GM19043 (cell line): ENCODE measurements at regions not wholly inside any gene's neighbourhood (a gene's known extent, or its start where the extent isn't known, plus 50 kb on each side); places are given as distances from the start of the nearest gene placed in this dataset.
"Not testable (repeated sequence)": the region's sequence is repeated elsewhere in the genome, so short reads cannot be mapped to it uniquely, and the experiment has no call there.

ENCODE experiments used
- ATAC-seq: cut with Tn5 transposase; IDR thresholded peaks from one replicate; pipeline ENCODE4 v1.9.1; 2021; ENCODE audit warnings: low read depth; ENCODE audit not compliant: unreplicated experiment

GRCh38 chr7:92982928-92983327 is 134.9 kb downstream of the SAMD9 start:
- ATAC-seq = no peak

DNA sequence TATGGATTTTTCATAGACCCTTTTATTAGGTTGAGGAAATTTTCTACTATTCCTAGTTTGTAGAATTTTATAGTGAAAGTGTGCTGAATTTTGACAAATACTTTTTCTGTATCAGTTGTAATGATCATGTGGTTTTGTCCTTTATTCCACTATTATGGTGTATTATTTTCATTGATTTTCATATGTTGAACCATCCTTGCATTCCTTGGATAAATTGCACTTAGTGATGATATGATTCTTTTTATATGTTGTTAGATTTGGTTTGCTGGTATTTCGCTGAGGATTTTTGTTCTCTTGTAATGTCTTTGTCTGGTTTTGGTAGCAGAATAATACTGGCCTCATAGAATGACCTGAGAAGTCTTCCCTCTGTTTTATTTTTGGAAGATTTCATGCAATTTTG is 140.6 kb upstream of the CDK6 start:
- ATAC-seq = no peak

GRCh38 chr7:92973974-92974373 is 137.6 kb upstream of the CDK6 start:
- ATAC-seq = no peak

- no peak for ATAC-seq
Observed at GRCh38 chr7:92973293-92973731, 136.9 kb upstream of the CDK6 start.

DNA sequence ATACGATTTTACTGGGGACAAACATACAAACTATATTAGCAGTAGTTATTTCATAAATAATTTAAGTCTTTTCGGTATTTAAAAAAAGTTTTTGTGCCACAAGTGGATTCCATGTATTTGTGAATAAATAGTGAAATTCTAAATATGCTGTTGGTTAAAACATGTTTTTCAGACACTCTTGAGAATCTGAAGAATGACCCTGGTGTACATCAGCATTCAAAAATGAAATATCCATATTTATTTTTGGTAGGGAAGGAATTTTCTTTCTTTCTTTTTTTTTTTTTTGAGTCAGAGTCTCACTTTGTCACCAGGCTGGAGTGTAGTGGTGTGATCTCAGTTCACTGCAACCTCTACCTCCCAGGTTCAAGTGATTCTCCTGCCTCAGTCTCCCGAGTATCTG is 136.1 kb upstream of the CDK6 start:
- no peak for ATAC-seq

GRCh38 chr7:92969061-92969460 is 132.7 kb upstream of the CDK6 start:
- no peak for ATAC-seq

DNA sequence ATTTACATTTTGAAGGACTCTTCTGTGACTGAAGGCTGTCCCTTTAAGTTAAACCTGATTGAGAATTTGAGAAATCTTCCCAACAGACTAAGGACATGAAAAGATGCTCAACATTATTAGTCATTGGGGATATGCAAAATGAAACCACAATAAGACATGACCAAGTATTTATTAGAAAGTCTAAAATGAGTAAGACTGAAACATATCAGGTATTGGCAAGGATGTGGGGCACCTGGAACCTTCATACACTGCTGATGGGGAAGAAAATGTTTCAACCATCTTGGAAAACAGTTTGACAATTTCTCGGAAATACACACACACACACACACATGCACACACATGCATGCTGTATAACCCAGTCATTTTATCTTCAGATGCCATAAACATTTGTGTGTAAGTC is 132.1 kb upstream of the CDK6 start:
- peak; percentile 55 for ATAC-seq

DNA sequence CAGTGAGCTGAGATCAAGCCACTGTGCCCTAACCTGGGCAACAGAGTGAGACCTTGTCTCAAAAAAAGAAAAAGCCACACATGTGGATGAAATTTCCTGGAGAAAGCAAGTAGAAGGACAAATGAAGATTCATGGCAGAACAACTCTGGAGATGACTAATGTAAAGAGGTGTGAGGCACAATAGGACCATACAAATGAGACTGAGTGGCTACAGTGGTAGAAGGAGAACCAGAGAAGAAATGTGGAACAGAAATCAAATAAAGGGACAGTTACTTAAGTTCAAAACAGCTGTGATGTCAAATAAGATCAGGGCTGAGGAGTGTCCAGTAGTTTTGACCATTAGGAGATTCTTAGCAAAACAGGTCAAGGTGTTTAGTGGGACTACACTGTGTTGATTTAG is 130.9 kb upstream of the CDK6 start:
- no peak for ATAC-seq

DNA sequence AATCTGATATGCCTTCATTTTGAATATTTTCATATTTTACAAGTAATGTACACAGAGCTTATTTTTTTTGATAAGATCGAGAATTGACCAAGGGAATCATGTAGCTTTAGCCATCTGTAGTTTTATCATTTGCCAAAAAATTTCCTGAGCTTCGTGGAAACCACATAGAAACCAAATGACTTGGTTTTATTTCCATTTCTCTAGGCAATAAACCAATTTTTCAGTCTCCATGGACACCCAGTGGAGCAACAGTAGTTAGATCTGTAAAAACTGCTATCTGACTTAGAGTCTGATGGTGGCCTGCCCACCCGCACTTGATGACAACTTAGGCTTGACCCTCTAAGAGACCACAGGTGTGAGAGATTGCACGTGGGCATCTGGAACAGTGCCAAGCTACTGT is 127.8 kb upstream of the CDK6 start:
- no peak for ATAC-seq

DNA sequence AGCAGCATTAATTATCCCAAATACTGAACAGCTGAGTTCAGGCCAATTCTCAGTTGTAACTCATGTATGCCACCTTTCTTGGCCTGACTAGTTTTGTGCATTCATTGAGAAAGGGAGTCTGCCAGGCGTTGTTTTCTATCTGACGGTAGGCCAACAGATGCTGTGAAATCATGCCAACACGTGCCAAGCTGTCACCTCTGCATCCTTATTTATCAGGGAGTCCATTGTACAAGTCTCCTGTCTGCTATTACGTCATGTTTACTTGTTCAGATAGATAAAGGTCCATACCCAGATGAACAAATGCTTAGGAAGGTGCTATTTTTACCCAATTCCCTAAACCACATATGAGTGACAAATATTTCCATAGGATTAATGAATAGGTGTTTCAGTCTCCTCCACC is 127.2 kb upstream of the CDK6 start:
- no peak for ATAC-seq

DNA sequence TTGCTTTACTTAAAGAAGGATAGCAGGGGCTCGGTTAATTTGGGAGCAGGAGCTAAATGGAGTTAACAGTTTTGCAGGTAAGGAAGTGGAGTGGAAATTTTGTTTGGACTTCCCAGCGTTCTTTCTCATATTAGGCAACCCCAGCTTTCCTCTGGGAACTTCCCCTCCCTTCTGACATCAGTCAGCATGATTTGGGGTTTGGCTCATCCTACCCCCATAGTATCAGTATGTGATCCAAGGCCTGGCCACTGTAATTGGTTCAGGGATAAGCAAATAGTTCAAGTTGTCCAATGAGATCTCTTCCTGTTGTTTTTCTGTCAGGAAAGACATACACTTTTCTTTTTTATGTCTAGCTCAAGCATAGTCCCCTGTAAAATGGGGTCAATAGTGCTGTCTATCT is 125.6 kb upstream of the CDK6 start:
- ATAC-seq = no peak

GRCh38 chr7:92956575-92956974 is 120.2 kb upstream of the CDK6 start:
- no peak for ATAC-seq

- ATAC-seq = no peak
Observed at GRCh38 chr7:92955081-92955480, 118.7 kb upstream of the CDK6 start.

DNA sequence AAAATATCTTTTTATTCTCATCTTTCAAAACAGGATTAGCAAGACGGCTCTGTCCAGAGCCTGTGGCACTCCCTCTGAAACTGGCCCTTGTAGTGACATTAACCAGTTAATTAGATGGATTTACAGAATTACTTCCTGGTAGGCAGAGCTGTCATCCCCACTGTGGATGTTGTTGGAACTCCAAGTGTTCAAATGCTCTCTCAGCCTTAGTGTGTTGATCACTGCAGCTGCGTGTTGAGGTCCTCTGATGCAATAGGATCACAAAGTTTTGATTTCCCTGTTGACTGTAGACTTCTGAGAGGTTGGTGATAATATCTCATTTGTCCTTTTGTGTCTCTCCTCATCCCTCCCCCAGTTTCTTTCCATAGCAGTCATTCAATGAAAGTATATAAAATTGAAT is 117.3 kb upstream of the CDK6 start:
- no peak for ATAC-seq

DNA sequence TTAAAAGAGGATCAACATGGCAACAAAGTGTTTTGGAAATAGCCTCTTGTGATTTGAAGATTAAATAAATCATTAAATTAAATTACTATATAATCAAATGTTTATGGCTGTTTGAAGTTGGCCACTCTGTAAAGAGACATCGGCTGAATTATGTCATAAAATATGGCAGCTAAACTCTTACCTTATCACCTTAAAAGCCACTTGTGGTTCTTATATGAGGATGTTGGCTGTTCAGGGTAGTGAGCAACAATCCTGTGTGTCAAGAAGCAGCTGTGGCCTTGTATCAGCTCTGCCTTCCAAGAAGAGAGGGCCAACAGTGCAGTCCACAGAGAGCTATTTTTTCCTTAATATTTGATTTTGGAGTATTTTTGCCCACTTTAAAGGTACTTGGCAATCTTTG is 113.4 kb upstream of the CDK6 start:
- no peak for ATAC-seq

DNA sequence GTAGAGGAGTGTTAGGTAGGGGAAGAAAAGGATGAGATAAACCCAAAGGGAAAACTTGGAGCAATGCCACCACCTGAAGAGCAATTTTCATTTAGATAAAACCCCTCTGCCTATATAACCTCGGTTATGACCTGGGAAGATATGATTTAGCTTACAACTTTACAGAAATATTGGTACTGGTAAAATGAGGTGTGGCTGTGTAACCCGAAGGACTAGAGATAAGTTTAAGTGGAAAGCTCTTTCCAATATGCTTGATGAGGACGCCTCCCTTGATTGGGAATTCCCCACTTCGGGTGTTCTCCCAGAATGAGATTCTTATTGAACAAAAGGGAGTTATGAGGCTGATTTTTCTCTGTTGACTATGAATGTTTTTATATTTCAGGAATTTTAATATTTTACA is 109.5 kb upstream of the CDK6 start:
- ATAC-seq = no peak

DNA sequence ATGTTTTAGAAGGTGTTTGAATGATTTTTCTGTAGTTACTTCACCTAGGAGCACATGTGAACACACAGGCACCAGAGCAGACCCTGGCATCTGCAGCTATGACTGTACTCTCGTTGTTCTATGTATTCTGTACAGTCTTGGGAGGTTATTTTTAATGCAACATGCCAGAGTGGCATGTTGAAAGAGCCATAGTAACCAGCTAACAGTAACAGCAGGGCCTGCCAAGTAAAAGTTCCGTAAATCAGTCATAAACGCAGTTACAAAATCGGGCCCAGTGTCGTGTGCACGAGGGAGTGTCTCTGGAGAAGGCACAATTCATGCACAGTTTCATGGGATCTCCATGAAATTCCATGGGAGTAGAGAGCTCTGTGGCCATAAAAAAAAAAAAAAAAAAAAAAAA is 108.3 kb upstream of the CDK6 start:
- no peak for ATAC-seq

DNA sequence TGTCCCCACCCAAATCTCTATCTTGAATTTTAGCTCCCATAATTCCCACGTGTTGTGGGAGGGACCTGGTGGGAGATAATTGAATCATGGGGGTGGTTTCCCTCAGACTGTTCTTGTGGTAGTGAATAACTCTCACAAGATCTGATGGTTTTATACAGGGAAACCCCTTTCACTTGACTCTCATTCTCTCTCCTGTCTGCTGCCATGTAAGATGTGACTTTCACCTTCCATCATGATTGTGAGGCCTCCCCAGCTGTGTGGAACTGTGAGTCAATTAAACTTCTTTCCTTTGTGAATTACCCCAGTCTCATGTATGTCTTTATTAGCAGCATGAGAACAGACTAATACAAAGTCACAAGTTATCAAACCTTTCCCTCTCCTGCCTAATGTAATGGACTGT is 106.3 kb upstream of the CDK6 start:
- not testable (repeated sequence) for ATAC-seq

DNA sequence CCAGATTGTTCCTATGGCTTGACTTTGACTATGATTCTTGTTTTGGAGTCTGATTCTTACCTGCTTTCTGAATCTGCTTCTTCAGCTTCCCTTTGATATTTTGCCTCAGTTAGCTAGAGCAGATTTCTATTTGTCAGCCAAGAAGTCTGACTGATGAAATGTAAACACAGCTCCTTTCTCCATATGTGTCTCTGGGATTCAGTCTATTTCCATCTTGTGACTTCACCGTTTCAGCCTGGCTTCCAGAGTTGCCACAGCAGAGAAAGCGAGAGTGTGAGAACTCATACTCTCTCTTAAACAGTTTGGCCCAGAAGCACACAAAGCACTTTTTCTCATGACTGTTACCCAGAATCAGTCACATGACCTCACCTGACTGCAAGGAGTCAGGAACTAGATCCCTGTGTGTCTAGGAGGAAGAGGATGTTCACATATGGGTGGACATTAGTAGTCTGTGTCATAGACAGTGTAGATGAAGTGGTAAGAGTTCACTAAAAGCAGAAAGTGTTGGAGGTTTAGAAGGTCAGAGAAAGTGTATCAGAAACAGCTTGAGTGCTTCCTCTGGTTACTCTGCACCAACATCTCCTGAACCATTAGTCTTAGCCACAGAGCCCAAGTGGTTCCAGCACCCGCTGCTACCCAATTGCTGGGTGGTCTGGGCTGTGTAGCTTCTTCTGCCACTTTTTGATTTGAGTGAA is 103.4 kb upstream of the CDK6 start:
- ATAC-seq = no peak

- no peak for ATAC-seq
Observed at GRCh38 chr7:92934096-92934495, 97.7 kb upstream of the CDK6 start.

- no peak for ATAC-seq
Observed at GRCh38 chr7:92932450-92932849, 96.1 kb upstream of the CDK6 start.

DNA sequence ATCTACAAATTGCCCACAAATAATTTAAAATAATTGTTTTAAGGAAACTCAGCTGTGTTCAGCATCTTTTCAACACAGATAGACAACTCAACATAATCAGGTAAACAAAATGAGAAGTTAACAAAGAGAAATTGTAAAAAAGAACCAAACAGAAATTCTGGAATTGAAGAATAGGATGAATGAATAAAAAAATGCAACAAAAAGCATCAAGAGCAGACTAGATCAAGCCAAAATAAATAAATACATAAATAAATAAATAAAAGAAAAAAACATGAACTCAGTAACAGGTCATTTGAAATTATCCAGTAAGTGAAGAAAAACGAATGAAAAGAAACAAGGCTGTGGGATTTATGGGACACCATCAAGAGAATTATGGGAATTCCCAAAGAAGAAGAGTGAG is 94.0 kb upstream of the CDK6 start:
- no peak for ATAC-seq

DNA sequence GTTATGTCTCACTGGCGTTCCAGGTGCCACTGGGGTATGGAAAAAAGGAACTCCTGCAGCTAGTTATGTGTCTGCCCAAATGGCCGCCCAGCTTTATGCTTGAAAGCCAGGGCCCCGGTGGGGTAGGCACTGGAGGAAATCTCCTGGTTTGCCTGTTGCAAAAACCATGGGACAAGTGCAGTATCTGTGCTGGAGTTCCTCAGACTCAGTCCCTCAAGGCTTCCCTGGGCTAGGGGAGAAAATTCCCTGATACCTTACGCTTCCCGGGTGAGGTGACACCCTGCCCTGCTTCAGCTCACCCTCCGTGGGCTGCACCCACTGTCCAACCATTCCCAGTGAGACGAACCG is 90.3 kb upstream of the CDK6 start:
- ATAC-seq = no peak
